ENCODE measurements at regions not wholly inside any gene's neighbourhood (a gene's known extent, or its start where the extent isn't known, plus 50 kb on each side); places are given as distances from the start of the nearest gene placed in this dataset.

DNA sequence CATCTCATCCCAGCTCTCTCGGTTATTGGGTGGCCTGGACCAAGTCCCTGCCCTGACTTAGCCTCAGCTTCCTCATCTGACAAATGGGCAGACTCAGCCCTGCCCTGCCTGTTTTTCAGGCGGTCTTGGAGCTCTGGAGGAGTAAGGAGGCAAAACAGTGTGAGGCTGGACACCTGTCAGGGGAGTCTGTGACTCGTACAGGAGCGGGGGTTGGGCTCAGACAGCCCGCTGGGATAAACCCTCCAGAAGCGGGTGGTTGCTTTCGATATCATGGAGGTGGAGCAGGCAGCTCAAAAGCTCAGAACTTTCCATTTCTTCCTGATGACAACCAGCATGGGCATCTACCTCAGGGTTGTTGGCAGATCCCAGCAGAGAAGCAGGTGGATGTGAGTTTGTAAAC is 72.9 kb upstream of the GGTA1 start:
- TF ChIP-seq, protein P1, sequence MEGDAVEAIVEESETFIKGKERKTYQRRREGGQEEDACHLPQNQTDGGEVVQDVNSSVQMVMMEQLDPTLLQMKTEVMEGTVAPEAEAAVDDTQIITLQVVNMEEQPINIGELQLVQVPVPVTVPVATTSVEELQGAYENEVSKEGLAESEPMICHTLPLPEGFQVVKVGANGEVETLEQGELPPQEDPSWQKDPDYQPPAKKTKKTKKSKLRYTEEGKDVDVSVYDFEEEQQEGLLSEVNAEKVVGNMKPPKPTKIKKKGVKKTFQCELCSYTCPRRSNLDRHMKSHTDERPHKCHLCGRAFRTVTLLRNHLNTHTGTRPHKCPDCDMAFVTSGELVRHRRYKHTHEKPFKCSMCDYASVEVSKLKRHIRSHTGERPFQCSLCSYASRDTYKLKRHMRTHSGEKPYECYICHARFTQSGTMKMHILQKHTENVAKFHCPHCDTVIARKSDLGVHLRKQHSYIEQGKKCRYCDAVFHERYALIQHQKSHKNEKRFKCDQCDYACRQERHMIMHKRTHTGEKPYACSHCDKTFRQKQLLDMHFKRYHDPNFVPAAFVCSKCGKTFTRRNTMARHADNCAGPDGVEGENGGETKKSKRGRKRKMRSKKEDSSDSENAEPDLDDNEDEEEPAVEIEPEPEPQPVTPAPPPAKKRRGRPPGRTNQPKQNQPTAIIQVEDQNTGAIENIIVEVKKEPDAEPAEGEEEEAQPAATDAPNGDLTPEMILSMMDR (conservative IDR thresholded peaks at IDR 0.05; ENCODE audit: low read length): no peak
- TF ChIP-seq EZH2phosphoT487 (IDR thresholded peaks at IDR 0.05; ENCODE audit: borderline replicate concordance): no peak

All from Loucy (cell line).